ENCODE measurements at regions not wholly inside any gene's neighbourhood (a gene's known extent, or its start where the extent isn't known, plus 50 kb on each side); places are given as distances from the start of the nearest gene placed in this dataset.

DNA sequence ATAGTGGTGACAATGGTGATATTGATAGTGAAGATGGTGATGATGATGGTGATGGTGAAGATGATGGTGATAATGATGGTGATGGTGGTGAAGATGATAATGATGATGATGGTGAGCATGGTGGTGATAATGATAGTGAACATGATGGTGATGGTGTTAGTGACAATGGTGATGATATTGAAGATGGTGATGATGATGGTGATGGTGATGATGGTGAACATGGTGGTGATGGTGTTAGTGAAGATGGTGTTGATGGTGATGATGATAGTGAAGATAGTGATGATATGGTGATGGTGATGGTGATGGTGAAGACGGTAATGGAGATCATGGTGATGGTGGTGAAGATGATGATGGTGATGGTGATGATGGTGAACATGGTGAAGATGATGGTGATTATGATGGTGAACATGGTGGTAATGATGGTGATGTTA lies 259.2 kb downstream of the MATN1 start:
- no peaks in the 10 kb centered on the region for H3K4me1 ChIP-seq (ENCODE audit: control insufficient read depth in 4 of 4, insufficient read depth in 4 of 4, low read length in 3 of 4)
- H3K9ac ChIP-seq (ENCODE audit: low read depth in 1 of 2, low read length in 2 of 2), result no peak overlapping the region
- TF ChIP-seq TAF1 (conservative IDR thresholded peaks at IDR 0.05) (no peak), GABPA (IDR thresholded peaks at IDR 0.05 in 1 of 2, conservative IDR thresholded peaks at IDR 0.05 in 1 of 2) (no peak), JUND (IDR thresholded peaks at IDR 0.05) (no peak), HNF4A (conservative IDR thresholded peaks at IDR 0.05) (no peak), RXRA (IDR thresholded peaks at IDR 0.05) (no peak), FOXA1 (IDR thresholded peaks at IDR 0.05) (no peak), HNF4G (IDR thresholded peaks at IDR 0.05) (no peak), EGR1 (IDR thresholded peaks at IDR 0.05; ENCODE audit: low read depth in 2 of 2) (no peak), FOXA2 (IDR thresholded peaks at IDR 0.05) (no peak), NR2F2 (IDR thresholded peaks at IDR 0.05) (no peak), RAD21 (IDR thresholded peaks at IDR 0.05) (no peak), YY1 (IDR thresholded peaks at IDR 0.05) (no peak), SP1 (IDR thresholded peaks at IDR 0.05) (no peak)
- TF ChIP-seq, protein P1, sequence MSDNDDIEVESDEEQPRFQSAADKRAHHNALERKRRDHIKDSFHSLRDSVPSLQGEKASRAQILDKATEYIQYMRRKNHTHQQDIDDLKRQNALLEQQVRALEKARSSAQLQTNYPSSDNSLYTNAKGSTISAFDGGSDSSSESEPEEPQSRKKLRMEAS (IDR thresholded peaks at IDR 0.05), result no peak
- TF ChIP-seq, protein P2, sequence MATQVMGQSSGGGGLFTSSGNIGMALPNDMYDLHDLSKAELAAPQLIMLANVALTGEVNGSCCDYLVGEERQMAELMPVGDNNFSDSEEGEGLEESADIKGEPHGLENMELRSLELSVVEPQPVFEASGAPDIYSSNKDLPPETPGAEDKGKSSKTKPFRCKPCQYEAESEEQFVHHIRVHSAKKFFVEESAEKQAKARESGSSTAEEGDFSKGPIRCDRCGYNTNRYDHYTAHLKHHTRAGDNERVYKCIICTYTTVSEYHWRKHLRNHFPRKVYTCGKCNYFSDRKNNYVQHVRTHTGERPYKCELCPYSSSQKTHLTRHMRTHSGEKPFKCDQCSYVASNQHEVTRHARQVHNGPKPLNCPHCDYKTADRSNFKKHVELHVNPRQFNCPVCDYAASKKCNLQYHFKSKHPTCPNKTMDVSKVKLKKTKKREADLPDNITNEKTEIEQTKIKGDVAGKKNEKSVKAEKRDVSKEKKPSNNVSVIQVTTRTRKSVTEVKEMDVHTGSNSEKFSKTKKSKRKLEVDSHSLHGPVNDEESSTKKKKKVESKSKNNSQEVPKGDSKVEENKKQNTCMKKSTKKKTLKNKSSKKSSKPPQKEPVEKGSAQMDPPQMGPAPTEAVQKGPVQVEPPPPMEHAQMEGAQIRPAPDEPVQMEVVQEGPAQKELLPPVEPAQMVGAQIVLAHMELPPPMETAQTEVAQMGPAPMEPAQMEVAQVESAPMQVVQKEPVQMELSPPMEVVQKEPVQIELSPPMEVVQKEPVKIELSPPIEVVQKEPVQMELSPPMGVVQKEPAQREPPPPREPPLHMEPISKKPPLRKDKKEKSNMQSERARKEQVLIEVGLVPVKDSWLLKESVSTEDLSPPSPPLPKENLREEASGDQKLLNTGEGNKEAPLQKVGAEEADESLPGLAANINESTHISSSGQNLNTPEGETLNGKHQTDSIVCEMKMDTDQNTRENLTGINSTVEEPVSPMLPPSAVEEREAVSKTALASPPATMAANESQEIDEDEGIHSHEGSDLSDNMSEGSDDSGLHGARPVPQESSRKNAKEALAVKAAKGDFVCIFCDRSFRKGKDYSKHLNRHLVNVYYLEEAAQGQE (IDR thresholded peaks at IDR 0.05), result no peak
- TF ChIP-seq, protein P3, sequence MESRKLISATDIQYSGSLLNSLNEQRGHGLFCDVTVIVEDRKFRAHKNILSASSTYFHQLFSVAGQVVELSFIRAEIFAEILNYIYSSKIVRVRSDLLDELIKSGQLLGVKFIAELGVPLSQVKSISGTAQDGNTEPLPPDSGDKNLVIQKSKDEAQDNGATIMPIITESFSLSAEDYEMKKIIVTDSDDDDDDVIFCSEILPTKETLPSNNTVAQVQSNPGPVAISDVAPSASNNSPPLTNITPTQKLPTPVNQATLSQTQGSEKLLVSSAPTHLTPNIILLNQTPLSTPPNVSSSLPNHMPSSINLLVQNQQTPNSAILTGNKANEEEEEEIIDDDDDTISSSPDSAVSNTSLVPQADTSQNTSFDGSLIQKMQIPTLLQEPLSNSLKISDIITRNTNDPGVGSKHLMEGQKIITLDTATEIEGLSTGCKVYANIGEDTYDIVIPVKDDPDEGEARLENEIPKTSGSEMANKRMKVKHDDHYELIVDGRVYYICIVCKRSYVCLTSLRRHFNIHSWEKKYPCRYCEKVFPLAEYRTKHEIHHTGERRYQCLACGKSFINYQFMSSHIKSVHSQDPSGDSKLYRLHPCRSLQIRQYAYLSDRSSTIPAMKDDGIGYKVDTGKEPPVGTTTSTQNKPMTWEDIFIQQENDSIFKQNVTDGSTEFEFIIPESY (IDR thresholded peaks at IDR 0.05), result no peak
- TF ChIP-seq, protein P4, sequence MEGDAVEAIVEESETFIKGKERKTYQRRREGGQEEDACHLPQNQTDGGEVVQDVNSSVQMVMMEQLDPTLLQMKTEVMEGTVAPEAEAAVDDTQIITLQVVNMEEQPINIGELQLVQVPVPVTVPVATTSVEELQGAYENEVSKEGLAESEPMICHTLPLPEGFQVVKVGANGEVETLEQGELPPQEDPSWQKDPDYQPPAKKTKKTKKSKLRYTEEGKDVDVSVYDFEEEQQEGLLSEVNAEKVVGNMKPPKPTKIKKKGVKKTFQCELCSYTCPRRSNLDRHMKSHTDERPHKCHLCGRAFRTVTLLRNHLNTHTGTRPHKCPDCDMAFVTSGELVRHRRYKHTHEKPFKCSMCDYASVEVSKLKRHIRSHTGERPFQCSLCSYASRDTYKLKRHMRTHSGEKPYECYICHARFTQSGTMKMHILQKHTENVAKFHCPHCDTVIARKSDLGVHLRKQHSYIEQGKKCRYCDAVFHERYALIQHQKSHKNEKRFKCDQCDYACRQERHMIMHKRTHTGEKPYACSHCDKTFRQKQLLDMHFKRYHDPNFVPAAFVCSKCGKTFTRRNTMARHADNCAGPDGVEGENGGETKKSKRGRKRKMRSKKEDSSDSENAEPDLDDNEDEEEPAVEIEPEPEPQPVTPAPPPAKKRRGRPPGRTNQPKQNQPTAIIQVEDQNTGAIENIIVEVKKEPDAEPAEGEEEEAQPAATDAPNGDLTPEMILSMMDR (IDR thresholded peaks at IDR 0.05; ENCODE audit: low read depth, low read length, missing input control), result no peak
- TF ChIP-seq, protein P5, sequence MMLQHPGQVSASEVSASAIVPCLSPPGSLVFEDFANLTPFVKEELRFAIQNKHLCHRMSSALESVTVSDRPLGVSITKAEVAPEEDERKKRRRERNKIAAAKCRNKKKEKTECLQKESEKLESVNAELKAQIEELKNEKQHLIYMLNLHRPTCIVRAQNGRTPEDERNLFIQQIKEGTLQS (IDR thresholded peaks at IDR 0.05), result no peak
- 94% methylated on average over 1 of the region's 1 CpG for WGBS
- H3K27ac ChIP-seq (ENCODE audit: low read depth in 1 of 2, low read length in 2 of 2), result no peak overlapping the region
- H3K36me3 ChIP-seq (ENCODE audit: control insufficient read depth in 4 of 4, insufficient read depth in 3 of 4, low read depth in 1 of 4, low read length in 3 of 4), result no peaks in the 10 kb centered on the region
- H3K27me3 ChIP-seq (ENCODE audit: control insufficient read depth in 4 of 4, insufficient read depth in 4 of 4, low read length in 3 of 4), result no peaks in the 10 kb centered on the region
- DNase-seq (ENCODE audit: low spot score), result no peak
- peaks cover 0 to 6% (median 3%) of the 10 kb centered on the region in 4 donors for H3K9me3 ChIP-seq (ENCODE audit: control insufficient read depth in 4 of 4, low read length in 3 of 4)
- H3K4me3 ChIP-seq (ENCODE audit: low read depth in 1 of 3, low read length in 3 of 3), result no peak overlapping the region
